ENCODE measurements at regions not wholly inside any gene's neighbourhood (a gene's known extent, or its start where the extent isn't known, plus 50 kb on each side); places are given as distances from the start of the nearest gene placed in this dataset.

- no peak for TF ChIP-seq SUZ12 (IDR thresholded peaks at IDR 0.05; ENCODE audit: extremely low read depth, insufficient read depth, insufficient read length)
- TF ChIP-seq YY1 (IDR thresholded peaks at IDR 0.05; ENCODE audit: insufficient read depth, insufficient read length), result no peak
- TF ChIP-seq ZNF274 (IDR thresholded peaks at IDR 0.05; ENCODE audit: low read depth, low read length), result no peak
Measured at GRCh38 chr3:75192146-75192616, 471.9 kb upstream of the FRG2C start.

Data from NT2/D1 (cell line).